ENCODE measurements at regions not wholly inside any gene's neighbourhood (a gene's known extent, or its start where the extent isn't known, plus 50 kb on each side); places are given as distances from the start of the nearest gene placed in this dataset.

GRCh38 chr17:79388556-79389295 is 222.1 kb downstream of the RBFOX3 start:
- DNase-seq (ENCODE audit: low spot score) (no peak), ATAC-seq (ENCODE audit: low FRiP score) (no peak)

GRCh38 chr17:79387783-79388182 is 223.1 kb downstream of the RBFOX3 start:
- no peak for TF ChIP-seq CTCF (IDR thresholded peaks at IDR 0.05)
- no peak for ATAC-seq (ENCODE audit: low FRiP score)
- DNase-seq (ENCODE audit: low spot score): no peak

More at GRCh38 chr17:79388556-79389295, 222.1 kb downstream of the RBFOX3 start:
- no peak for TF ChIP-seq CTCF (IDR thresholded peaks at IDR 0.05)

GRCh38 chr17:79385962-79386563 is 224.8 kb downstream of the RBFOX3 start:
- no peak for TF ChIP-seq CTCF (IDR thresholded peaks at IDR 0.05)
- ATAC-seq (ENCODE audit: low FRiP score) (no peak), DNase-seq (ENCODE audit: low spot score) (no peak)

- DNase-seq (ENCODE audit: low spot score) (no peak), ATAC-seq (ENCODE audit: low FRiP score) (no peak)
- no peak for TF ChIP-seq CTCF (IDR thresholded peaks at IDR 0.05)
Measured at GRCh38 chr17:79382313-79382712, 228.5 kb downstream of the RBFOX3 start.

- ATAC-seq (ENCODE audit: low FRiP score) (no peak), DNase-seq (ENCODE audit: low spot score) (no peak)
- TF ChIP-seq CTCF (IDR thresholded peaks at IDR 0.05): no peak
Measured at GRCh38 chr17:79379700-79380445, 231.0 kb downstream of the RBFOX3 start.

- no peak for TF ChIP-seq CTCF (IDR thresholded peaks at IDR 0.05)
Measured at GRCh38 chr17:79377230-79377786, 233.5 kb downstream of the RBFOX3 start.

More at GRCh38 chr17:79377230-79377786, 233.5 kb downstream of the RBFOX3 start:
- DNase-seq (ENCODE audit: low spot score) (no peak), ATAC-seq (ENCODE audit: low FRiP score) (no peak)
